ENCODE measurements at regions not wholly inside any gene's neighbourhood (a gene's known extent, or its start where the extent isn't known, plus 50 kb on each side); places are given as distances from the start of the nearest gene placed in this dataset.

- Histone ChIP-seq H3K27ac (ENCODE audit: low read depth, low read length, poor library complexity, severe bottlenecking) (no peak overlapping the region), H3K4me1 (ENCODE audit: insufficient read depth, low read length, poor library complexity, severe bottlenecking) (no peaks in the 10 kb centered on the region), H3K36me3 (ENCODE audit: insufficient read depth, low read length, poor library complexity, severe bottlenecking) (no peaks in the 10 kb centered on the region), H3K9me3 (ENCODE audit: low read depth, low read length, poor library complexity, severe bottlenecking) (no peaks in the 10 kb centered on the region), H3K4me3 (ENCODE audit: low read depth, low read length, poor library complexity, severe bottlenecking) (no peak overlapping the region), H3K27me3 (replicated peaks; ENCODE audit: insufficient read depth, low read depth, low read length, poor library complexity) (no peaks in the 10 kb centered on the region)
- intact Hi-C loops (cut with micrococcal nuclease; ENCODE audit: unreplicated experiment) = no loop called here
- TF ChIP-seq CTCF (conservative IDR thresholded peaks at IDR 0.05; ENCODE audit: low read depth, low read length) (no peak), EZH2 (IDR thresholded peaks at IDR 0.05; ENCODE audit: borderline replicate concordance, low read depth, low read length, poor library complexity, severe bottlenecking) (no peak)
- no TSS peak for BruUV-seq (replicated peaks)
- ChIA-PET POLR2A (ENCODE audit: low non-redundant PET) (no interaction called here), CTCF (no interaction called here)
- DNase-seq (ENCODE audit: low spot score) = no peak
These were observed 95.6 kb upstream of the MANSC4 start for GRCh38 chr12:27875677-27876076.

GRCh38 chr12:27873010-27873409 lies 93.0 kb upstream of the MANSC4 start:
- Histone ChIP-seq H3K27ac (ENCODE audit: low read depth, low read length, poor library complexity, severe bottlenecking) (no peak overlapping the region), H3K9me3 (ENCODE audit: low read depth, low read length, poor library complexity, severe bottlenecking) (no peaks in the 10 kb centered on the region), H3K27me3 (replicated peaks; ENCODE audit: insufficient read depth, low read depth, low read length, poor library complexity) (no peaks in the 10 kb centered on the region), H3K36me3 (ENCODE audit: insufficient read depth, low read length, poor library complexity, severe bottlenecking) (no peaks in the 10 kb centered on the region), H3K4me1 (ENCODE audit: insufficient read depth, low read length, poor library complexity, severe bottlenecking) (no peaks in the 10 kb centered on the region), H3K4me3 (ENCODE audit: low read depth, low read length, poor library complexity, severe bottlenecking) (no peak overlapping the region)
- TF ChIP-seq EZH2 (IDR thresholded peaks at IDR 0.05; ENCODE audit: borderline replicate concordance, low read depth, low read length, poor library complexity, severe bottlenecking) (no peak), CTCF (conservative IDR thresholded peaks at IDR 0.05; ENCODE audit: low read depth, low read length) (no peak)
- BruUV-seq (replicated peaks) = no TSS peak
- intact Hi-C loops (cut with micrococcal nuclease; ENCODE audit: unreplicated experiment) = no loop called here
- ChIA-PET CTCF (no interaction called here), POLR2A (ENCODE audit: low non-redundant PET) (no interaction called here)
- DNase-seq (ENCODE audit: low spot score) = no peak

- intact Hi-C loops (cut with micrococcal nuclease; ENCODE audit: unreplicated experiment) = no loop called here
- no TSS peak for BruUV-seq (replicated peaks)
- Histone ChIP-seq H3K4me1 (ENCODE audit: insufficient read depth, low read length, poor library complexity, severe bottlenecking) (no peaks in the 10 kb centered on the region), H3K9me3 (ENCODE audit: low read depth, low read length, poor library complexity, severe bottlenecking) (no peaks in the 10 kb centered on the region), H3K27ac (ENCODE audit: low read depth, low read length, poor library complexity, severe bottlenecking) (no peak overlapping the region), H3K27me3 (replicated peaks; ENCODE audit: insufficient read depth, low read depth, low read length, poor library complexity) (no peaks in the 10 kb centered on the region), H3K36me3 (ENCODE audit: insufficient read depth, low read length, poor library complexity, severe bottlenecking) (no peaks in the 10 kb centered on the region), H3K4me3 (ENCODE audit: low read depth, low read length, poor library complexity, severe bottlenecking) (no peak overlapping the region)
- POLR2A ChIA-PET (ENCODE audit: low non-redundant PET) = no interaction called here
- no peak for DNase-seq (ENCODE audit: low spot score)
- CTCF ChIA-PET = no interaction called here
- TF ChIP-seq EZH2 (IDR thresholded peaks at IDR 0.05; ENCODE audit: borderline replicate concordance, low read depth, low read length, poor library complexity, severe bottlenecking) (no peak), CTCF (conservative IDR thresholded peaks at IDR 0.05; ENCODE audit: low read depth, low read length) (no peak)
These were observed 91.9 kb upstream of the MANSC4 start for GRCh38 chr12:27871946-27872345.
